COLO668 (cell line): ENCODE measurements at regions not wholly inside any gene's neighbourhood (a gene's known extent, or its start where the extent isn't known, plus 50 kb on each side); places are given as distances from the start of the nearest gene placed in this dataset.
"Not testable (repeated sequence)": the region's sequence is repeated elsewhere in the genome, so short reads cannot be mapped to it uniquely, and the experiment has no call there.

Experiments used
- DNase-seq: peaks from one replicate; lab custom pipeline; 2025; ENCODE audit not compliant: unreplicated experiment; lab: John Stamatoyannopoulos, UW

DNA sequence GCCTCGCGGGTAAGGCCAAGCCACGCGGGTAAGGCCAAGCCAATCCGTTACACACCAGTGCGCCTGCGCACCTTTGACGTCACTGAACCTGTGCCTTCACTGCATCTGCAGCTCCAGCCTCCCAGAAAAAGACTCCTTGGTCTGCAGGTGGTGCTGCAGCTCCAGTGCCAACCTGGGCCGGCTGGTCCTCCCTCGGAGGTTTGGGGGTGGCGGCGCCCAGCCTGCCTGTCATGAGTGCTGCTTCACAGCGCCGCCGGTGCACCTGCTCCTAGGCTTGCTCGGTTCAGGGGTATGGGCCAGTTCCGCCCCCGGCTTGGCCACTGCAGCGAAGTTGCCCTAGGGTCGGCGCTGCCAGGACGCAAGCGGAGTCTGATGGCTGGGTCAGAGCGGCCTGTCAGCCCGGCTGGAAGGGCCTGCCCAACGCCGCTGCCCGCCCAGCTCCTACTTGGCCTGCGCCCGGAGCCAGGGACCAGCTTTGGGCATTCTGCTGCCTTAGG lies 146.6 kb downstream of the USP22 start:
- peak; percentile 5 for DNase-seq

GRCh38 chr17:20898726-20899125 lies 144.1 kb downstream of the USP22 start:
- DNase-seq, result not testable (repeated sequence)

DNA sequence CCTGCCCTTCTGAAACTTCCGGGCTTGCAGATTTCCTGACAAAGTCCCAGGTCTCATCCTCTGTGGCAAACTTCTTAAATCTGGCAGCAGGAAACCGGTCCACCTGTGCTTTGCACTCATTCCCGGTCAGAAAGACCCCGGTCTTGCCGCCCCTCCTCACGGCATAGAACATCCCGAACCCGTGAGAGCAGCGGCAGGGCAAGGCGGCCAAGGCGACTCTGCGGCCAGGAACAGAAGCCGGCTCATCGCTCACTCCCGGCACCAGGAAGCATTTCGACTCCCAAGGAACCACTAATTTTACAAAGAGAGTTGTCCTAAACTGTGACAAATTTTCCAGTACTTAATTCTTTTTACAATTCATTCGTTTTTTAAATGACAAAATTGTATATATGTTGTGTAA lies 140.3 kb downstream of the USP22 start:
- not testable (repeated sequence) for DNase-seq

GRCh38 chr17:20903549-20903948 lies 139.3 kb downstream of the USP22 start:
- DNase-seq, result not testable (repeated sequence)

- DNase-seq, result peak; percentile 91
Measured at GRCh38 chr17:20908313-20909267, 134.2 kb downstream of the USP22 start.

DNA sequence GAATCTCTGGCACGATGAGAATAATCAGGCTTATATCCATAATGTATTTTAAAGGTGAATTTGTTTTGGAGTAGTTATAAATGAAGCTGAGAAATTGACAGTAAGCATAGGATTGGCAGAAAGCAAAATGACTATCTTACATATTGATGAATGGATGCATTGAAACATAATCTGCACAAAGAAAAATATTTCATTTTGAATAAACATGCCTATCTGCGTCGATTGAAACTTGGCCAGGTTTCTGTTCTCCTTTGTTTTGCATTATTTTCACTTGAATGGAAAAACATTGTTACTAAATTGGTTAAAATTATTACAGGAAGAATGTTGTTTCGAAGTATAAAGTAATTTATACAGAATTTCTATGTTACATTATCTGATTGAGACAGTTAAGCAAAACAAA lies 128.2 kb downstream of the USP22 start:
- DNase-seq, result no peak

GRCh38 chr17:20916383-20916782 lies 126.4 kb downstream of the USP22 start:
- no peak for DNase-seq

DNA sequence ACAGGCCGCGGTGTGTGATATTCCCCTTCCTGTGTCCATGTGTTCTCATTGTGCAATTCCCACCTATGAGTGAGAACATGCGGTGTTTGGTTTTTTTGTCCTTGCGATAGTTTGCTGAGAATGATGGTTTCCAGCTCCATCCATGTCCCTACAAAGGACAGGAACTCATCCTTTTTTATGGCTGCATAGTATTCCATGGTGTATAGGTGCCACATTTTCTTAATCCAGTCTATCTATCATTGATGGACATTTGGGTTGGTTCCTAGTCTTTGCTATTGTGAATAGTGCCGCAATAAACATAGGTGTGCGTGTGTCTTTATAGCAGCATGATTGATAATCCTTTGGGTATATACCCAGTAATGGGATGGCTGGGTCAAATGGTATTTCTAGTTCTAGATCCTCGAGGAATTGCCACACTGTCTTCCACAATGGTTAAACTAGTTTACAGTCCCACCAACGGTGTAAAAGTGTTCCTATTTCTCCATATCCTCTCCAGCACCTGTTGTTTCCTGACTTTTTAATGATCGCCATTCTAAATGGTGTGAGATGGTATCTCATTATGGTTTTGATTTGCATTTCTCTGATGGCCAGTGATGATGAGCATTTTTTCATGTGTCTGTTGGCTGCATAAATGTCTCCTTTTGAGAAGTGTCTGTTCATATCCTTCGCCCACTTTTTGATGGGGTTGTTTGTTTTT lies 125.1 kb downstream of the USP22 start:
- not testable (repeated sequence) for DNase-seq

GRCh38 chr17:20920095-20920814 lies 122.6 kb downstream of the USP22 start:
- DNase-seq, result no peak

- DNase-seq, result no peak
Measured at GRCh38 chr17:20920815-20921199, 122.0 kb downstream of the USP22 start.

- no peak for DNase-seq
Measured at GRCh38 chr17:20922128-20922670, 120.6 kb downstream of the USP22 start.

DNA sequence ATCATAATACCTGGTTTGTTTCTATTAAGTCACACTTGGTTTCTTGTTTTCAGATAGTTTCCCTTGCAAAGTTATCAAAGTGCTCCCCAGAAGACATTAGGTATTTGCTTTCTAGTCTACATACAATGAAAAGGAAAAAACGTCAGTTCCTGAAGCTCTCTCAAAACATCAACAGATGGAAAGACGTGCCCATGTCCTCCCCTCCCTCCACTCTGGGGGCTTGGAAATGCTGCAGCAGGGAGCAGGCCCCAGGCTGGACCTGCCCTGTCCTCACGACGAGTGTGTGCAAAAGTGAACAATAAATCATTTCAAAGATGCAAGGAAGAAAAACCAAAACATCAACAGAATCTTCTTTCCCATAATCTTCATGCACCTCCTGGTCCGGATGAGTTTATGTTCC lies 118.5 kb downstream of the USP22 start:
- no peak for DNase-seq

DNA sequence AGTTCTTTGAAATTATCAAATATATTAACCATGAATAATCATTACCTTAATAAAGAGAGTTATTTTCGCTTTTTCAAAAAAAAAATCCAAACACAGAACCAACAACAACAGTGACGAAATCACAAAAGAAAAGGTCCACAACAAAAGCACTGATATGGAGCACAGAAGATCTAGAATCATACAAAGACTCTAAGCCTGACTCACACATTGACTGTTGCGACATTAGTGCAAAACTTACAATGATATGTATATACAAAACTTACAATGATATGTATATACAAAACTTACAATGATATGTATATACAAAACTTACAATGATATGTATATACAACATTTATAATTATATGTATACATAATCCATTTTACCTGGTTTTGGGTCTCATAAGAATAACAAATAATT lies 117.7 kb downstream of the USP22 start:
- no peak for DNase-seq

DNA sequence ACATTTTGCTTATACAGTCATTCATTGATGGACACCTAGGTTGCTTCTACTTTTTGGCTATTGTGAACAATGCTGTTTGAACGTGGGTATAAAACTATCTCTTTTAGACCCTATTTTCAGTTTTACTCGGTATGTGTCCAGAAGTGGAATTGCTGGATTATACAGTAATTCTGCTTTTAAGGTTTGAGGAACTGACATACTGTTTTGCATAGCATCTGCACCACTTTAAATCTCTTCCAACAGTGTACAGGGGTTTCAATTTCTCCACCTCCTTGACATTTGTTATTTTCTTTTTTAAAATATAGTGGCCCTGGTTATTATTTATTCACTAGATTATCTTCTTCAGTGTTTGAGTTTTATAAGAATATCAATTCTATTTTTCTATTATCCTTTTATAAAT lies 116.9 kb downstream of the USP22 start:
- no peak for DNase-seq

DNA sequence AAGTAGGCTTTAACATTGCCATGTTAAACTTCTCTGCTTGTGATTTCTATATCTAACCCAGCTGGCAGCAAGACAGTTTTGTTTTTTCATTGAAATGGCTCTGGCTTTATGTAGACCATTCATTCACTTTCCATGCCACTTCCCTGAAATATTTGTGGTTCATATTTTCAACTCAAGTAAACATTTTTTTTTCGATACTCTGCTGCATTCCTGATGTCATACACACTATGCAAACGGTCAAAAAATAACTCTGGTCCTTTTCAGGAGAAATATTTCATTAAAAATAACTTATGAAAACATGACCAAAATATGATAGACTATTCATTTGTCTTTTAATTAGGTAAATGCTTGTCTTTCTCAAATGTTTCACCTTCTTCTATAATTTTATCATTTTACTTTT lies 116.3 kb downstream of the USP22 start:
- no peak for DNase-seq

GRCh38 chr17:20927308-20927977 lies 115.4 kb downstream of the USP22 start:
- DNase-seq, result no peak

- DNase-seq, result no peak
Measured at GRCh38 chr17:20929334-20929733, 113.5 kb downstream of the USP22 start.

DNA sequence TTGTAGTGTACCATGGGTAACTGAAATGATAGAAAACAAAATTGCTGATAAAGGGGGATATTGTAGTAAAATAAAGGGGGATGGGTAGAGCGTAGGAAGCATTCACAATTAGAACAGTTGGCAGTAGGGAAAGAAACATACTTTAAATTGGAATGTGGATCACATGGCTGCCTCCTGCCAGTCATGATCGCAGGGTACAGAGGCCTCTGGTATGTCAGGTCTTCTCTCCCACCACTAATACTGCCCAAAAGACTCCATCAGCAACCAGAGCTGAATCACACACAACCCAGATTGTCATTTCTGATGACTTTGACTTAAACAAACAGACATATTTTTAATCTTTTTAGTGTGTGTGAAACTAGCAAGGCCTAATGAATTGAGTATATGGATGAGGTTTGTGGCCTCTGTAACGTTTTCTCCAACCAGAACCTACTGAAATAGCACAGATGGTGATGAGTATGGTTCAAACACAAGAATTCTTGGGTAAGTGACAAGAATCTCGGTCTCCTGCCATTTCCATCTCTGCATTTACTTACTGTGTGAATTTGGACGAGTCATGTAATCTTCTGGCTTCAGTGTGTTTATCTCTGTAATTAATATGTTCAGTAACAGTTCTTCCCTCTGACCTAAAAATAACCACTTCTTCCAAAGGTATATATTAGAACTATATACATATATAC lies 112.6 kb downstream of the USP22 start:
- no peak for DNase-seq

DNA sequence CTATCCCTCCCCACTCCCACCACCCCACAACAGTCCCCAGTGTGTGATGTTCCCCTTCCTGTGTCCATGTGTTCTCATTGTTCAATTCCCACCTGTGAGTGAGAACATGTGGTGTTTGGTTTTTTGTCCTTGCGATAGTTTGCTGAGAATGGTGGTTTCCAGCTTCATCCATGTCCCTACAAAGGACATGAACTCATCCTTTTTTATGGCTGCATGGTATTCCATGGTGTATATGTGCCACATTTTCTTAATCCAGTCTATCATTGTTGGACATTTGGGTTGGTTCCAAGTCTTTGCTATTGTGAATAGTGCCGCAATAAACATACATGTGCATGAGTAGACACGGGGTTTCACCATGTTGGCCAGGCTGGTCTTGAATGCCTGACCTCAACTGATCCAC lies 109.8 kb downstream of the USP22 start:
- not testable (repeated sequence) for DNase-seq

GRCh38 chr17:20934288-20934687 lies 108.5 kb downstream of the USP22 start:
- DNase-seq, result no peak
